ENCODE measurements at regions not wholly inside any gene's neighbourhood (a gene's known extent, or its start where the extent isn't known, plus 50 kb on each side); places are given as distances from the start of the nearest gene placed in this dataset.

- Histone ChIP-seq H3K27ac (ENCODE audit: insufficient read depth, low read length) (no peak overlapping the region), H3K79me2 (ENCODE audit: control insufficient read depth, insufficient read depth, low read length) (no peaks in the 10 kb centered on the region)
- no peak for TF ChIP-seq EZH2 (IDR thresholded peaks at IDR 0.05; ENCODE audit: low read length, missing control alignments)
- TF ChIP-seq CTCF (conservative IDR thresholded peaks at IDR 0.05 in 1 of 2, IDR thresholded peaks at IDR 0.05 in 1 of 2; ENCODE audit: low read depth in 1 of 2, low read length in 2 of 2) = no peak
Measured at GRCh38 chr2:114044985-114045384, 155.1 kb downstream of the ACTR3 start.

GRCh38 chr2:114046373-114046772 lies 156.5 kb downstream of the ACTR3 start:
- H3K9me3 ChIP-seq (ENCODE audit: control insufficient read depth, insufficient read depth, low read depth, low read length) = no peaks in the 10 kb centered on the region
- no peaks in the 10 kb centered on the region for H3K27me3 ChIP-seq (ENCODE audit: control insufficient read depth, insufficient read depth, low read length)

More at GRCh38 chr2:114044985-114045384, 155.1 kb downstream of the ACTR3 start:
- Histone ChIP-seq H3K9ac (ENCODE audit: insufficient read depth, low read length) (no peak overlapping the region), H3K9me3 (ENCODE audit: control insufficient read depth, insufficient read depth, low read depth, low read length) (no peaks in the 10 kb centered on the region), H3K36me3 (ENCODE audit: control insufficient read depth, insufficient read depth, low read length) (no peaks in the 10 kb centered on the region), H3K4me2 (ENCODE audit: extremely low read depth, insufficient read depth, low read length) (no peak overlapping the region), H4K20me1 (ENCODE audit: control insufficient read depth, extremely low read depth, insufficient read depth, low read length) (no peaks in the 10 kb centered on the region), H3K27me3 (ENCODE audit: control insufficient read depth, insufficient read depth, low read length) (no peaks in the 10 kb centered on the region), H3K4me3 (replicated peaks in 1 of 4; ENCODE audit: control extremely low read depth in 1 of 4, insufficient read depth in 1 of 4, low read depth in 3 of 4, low read length in 4 of 4) (no peak overlapping the region), H2AFZ (ENCODE audit: low read length) (no peak overlapping the region), H3K4me1 (ENCODE audit: control insufficient read depth, extremely low read depth, insufficient read depth, low read length) (no peaks in the 10 kb centered on the region)
- DNase-seq (ENCODE audit: low read depth in 2 of 2) = no peak

GRCh38 chr2:114046866-114047435 lies 157.1 kb downstream of the ACTR3 start:
- H3K4me2 ChIP-seq (ENCODE audit: extremely low read depth, insufficient read depth, low read length) = no peak overlapping the region
- no peak overlapping the region for H3K9ac ChIP-seq (ENCODE audit: insufficient read depth, low read length)
- H3K36me3 ChIP-seq (ENCODE audit: control insufficient read depth, insufficient read depth, low read length) = no peaks in the 10 kb centered on the region
- no peak overlapping the region for H3K4me3 ChIP-seq (replicated peaks in 1 of 4; ENCODE audit: control extremely low read depth in 1 of 4, insufficient read depth in 1 of 4, low read depth in 3 of 4, low read length in 4 of 4)
- H3K27me3 ChIP-seq (ENCODE audit: control insufficient read depth, insufficient read depth, low read length) = no peaks in the 10 kb centered on the region
- TF ChIP-seq CTCF (conservative IDR thresholded peaks at IDR 0.05 in 1 of 2, IDR thresholded peaks at IDR 0.05 in 1 of 2; ENCODE audit: low read depth in 1 of 2, low read length in 2 of 2) (no peak), EZH2 (IDR thresholded peaks at IDR 0.05; ENCODE audit: low read length, missing control alignments) (no peak)
- H3K27ac ChIP-seq (ENCODE audit: insufficient read depth, low read length) = no peak overlapping the region
- no peak for DNase-seq (ENCODE audit: low read depth in 2 of 2)
- H3K9me3 ChIP-seq (ENCODE audit: control insufficient read depth, insufficient read depth, low read depth, low read length) = no peaks in the 10 kb centered on the region
- no peaks in the 10 kb centered on the region for H3K79me2 ChIP-seq (ENCODE audit: control insufficient read depth, insufficient read depth, low read length)
- no peaks in the 10 kb centered on the region for H4K20me1 ChIP-seq (ENCODE audit: control insufficient read depth, extremely low read depth, insufficient read depth, low read length)
- H2AFZ ChIP-seq (ENCODE audit: low read length) = no peak overlapping the region
- H3K4me1 ChIP-seq (ENCODE audit: control insufficient read depth, extremely low read depth, insufficient read depth, low read length) = no peaks in the 10 kb centered on the region

More at GRCh38 chr2:114046373-114046772, 156.5 kb downstream of the ACTR3 start:
- Histone ChIP-seq H3K4me3 (replicated peaks in 1 of 4; ENCODE audit: control extremely low read depth in 1 of 4, insufficient read depth in 1 of 4, low read depth in 3 of 4, low read length in 4 of 4) (no peak overlapping the region), H4K20me1 (ENCODE audit: control insufficient read depth, extremely low read depth, insufficient read depth, low read length) (no peaks in the 10 kb centered on the region), H2AFZ (ENCODE audit: low read length) (no peak overlapping the region), H3K79me2 (ENCODE audit: control insufficient read depth, insufficient read depth, low read length) (no peaks in the 10 kb centered on the region), H3K4me2 (ENCODE audit: extremely low read depth, insufficient read depth, low read length) (no peak overlapping the region), H3K9ac (ENCODE audit: insufficient read depth, low read length) (no peak overlapping the region), H3K36me3 (ENCODE audit: control insufficient read depth, insufficient read depth, low read length) (no peaks in the 10 kb centered on the region), H3K4me1 (ENCODE audit: control insufficient read depth, extremely low read depth, insufficient read depth, low read length) (no peaks in the 10 kb centered on the region), H3K27ac (ENCODE audit: insufficient read depth, low read length) (no peak overlapping the region)
- DNase-seq (ENCODE audit: low read depth in 2 of 2) = no peak
- TF ChIP-seq EZH2 (IDR thresholded peaks at IDR 0.05; ENCODE audit: low read length, missing control alignments) (no peak), CTCF (conservative IDR thresholded peaks at IDR 0.05 in 1 of 2, IDR thresholded peaks at IDR 0.05 in 1 of 2; ENCODE audit: low read depth in 1 of 2, low read length in 2 of 2) (no peak)

Data from fibroblast of lung (primary cell).